ENCODE measurements at regions not wholly inside any gene's neighbourhood (a gene's known extent, or its start where the extent isn't known, plus 50 kb on each side); places are given as distances from the start of the nearest gene placed in this dataset.
"Not testable (repeated sequence)": the region's sequence is repeated elsewhere in the genome, so short reads cannot be mapped to it uniquely, and the experiment has no call there.

DNA sequence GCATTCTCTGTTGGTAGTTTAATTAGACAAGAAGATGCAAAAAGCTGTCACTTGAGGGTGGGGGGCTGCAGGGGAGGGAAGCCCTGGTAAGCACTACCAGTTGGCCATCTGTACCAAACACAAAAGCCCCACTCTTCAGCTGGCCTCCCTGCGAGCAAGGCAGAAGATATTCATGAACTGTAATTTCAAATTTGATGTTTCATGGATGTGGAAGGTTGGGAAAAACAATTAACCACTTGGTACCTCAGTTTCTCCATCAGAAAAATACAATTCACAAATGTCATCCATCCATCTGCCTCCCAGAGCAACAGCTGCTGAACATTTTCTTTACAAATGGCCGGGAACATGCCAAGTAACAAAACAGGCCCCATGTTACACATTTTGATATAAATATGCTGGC lies 265.3 kb downstream of the HNRNPD start:
- Mint-ChIP-seq H3K27me3 (ENCODE audit: low read depth) (peaks cover 12% of the 10 kb centered on the region), H3K4me3 (no peak overlapping the region), H3K9me3 (no peaks in the 10 kb centered on the region), H3K27ac (no peak overlapping the region), H3K4me1 (no peaks in the 10 kb centered on the region), H3K36me3 (no peaks in the 10 kb centered on the region)
- TF ChIP-seq, protein P1, sequence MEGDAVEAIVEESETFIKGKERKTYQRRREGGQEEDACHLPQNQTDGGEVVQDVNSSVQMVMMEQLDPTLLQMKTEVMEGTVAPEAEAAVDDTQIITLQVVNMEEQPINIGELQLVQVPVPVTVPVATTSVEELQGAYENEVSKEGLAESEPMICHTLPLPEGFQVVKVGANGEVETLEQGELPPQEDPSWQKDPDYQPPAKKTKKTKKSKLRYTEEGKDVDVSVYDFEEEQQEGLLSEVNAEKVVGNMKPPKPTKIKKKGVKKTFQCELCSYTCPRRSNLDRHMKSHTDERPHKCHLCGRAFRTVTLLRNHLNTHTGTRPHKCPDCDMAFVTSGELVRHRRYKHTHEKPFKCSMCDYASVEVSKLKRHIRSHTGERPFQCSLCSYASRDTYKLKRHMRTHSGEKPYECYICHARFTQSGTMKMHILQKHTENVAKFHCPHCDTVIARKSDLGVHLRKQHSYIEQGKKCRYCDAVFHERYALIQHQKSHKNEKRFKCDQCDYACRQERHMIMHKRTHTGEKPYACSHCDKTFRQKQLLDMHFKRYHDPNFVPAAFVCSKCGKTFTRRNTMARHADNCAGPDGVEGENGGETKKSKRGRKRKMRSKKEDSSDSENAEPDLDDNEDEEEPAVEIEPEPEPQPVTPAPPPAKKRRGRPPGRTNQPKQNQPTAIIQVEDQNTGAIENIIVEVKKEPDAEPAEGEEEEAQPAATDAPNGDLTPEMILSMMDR (IDR thresholded peaks at IDR 0.05; ENCODE audit: unreplicated experiment): no peak
- DNase-seq (ENCODE audit: low spot score in 2 of 2, unreplicated experiment in 2 of 2): no peak

DNA sequence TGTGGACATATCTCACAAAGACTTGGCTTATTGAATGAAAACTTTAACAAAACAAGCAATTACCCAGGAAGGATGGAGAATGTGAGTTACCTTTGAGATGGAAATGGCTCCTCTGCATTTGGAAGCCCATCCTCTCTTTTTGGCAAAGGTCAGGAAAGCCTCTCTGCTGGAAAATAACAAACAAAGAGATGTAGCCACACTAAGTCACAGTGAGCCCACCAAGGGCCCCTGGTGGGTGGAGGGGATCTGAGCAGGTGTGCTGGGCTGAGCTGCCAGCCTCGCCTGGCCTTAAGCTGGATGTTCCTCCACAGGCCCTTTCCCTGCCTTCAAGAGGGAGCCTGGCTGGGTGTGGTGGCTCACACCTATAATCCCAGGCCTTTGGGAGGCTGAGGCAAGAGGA lies 269.2 kb downstream of the HNRNPD start:
- no peak for DNase-seq (ENCODE audit: low spot score in 2 of 2, unreplicated experiment in 2 of 2)
- H3K4me1 Mint-ChIP-seq: no peaks in the 10 kb centered on the region
- H3K9me3 Mint-ChIP-seq: no peaks in the 10 kb centered on the region
- no peaks in the 10 kb centered on the region for H3K36me3 Mint-ChIP-seq
- TF ChIP-seq, protein P1 (IDR thresholded peaks at IDR 0.05; ENCODE audit: unreplicated experiment): no peak
- H3K27me3 Mint-ChIP-seq (ENCODE audit: low read depth): peaks cover 15% of the 10 kb centered on the region
- no peak overlapping the region for H3K4me3 Mint-ChIP-seq
- no peak overlapping the region for H3K27ac Mint-ChIP-seq

DNA sequence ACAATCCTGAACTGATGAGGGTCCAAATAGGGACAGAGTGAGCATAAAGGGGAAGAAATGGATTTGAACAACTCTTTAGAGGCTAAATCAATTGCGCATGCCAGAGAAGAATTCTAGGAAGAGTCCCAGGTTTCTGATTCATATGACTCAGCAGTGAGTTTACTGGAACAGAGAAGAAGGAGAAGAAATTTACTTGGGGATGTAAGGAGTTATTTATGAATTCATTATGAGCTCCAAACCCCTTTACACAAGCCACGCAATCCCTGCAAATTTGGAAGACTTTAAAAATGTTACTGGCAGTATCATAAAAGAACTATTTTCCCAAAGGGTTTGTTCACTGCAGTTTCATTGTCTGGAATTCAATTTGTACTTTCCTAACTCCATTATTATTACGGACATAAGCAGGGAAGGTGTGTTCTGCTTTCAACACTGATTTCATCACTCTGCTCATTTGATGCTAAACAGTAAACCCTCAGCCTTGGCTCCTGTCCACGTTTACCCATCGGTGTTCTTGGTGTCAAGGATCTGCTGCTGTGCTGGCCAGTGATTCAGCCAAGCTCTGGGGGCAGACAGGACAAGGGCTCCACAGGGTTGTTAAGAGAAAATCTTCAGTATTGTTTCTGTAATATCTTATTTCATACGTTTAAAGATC lies 273.7 kb downstream of the HNRNPD start:
- Mint-ChIP-seq H3K27me3 (ENCODE audit: low read depth) (peaks cover 12% of the 10 kb centered on the region), H3K4me1 (no peaks in the 10 kb centered on the region), H3K4me3 (no peak overlapping the region), H3K9me3 (no peaks in the 10 kb centered on the region), H3K36me3 (no peaks in the 10 kb centered on the region), H3K27ac (no peak overlapping the region)
- no peak for DNase-seq (ENCODE audit: low spot score in 2 of 2, unreplicated experiment in 2 of 2)
- TF ChIP-seq, protein P1 (IDR thresholded peaks at IDR 0.05; ENCODE audit: unreplicated experiment): no peak

DNA sequence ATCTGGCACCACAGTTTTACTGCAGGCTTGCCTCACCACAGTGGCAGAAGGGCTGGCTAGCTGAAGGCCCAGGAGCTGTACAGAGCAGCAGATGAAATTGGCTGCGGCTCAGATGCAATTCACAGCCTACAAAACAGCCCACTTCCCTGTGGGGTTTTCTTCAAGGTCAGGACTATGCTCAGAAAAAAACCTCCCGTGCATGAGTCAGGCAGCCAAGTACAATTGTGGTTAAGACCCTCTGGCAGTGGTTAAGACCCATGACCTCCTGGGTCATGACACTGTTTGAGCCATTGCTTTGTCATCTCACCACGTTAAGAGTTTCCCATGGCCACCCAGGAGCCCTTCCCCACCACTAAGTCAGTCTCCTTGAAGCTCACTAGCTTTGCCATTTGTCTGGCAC lies 276.3 kb downstream of the HNRNPD start:
- H3K27me3 Mint-ChIP-seq (ENCODE audit: low read depth): peaks cover 15% of the 10 kb centered on the region
- no peak for DNase-seq (ENCODE audit: low spot score in 2 of 2, unreplicated experiment in 2 of 2)
- no peaks in the 10 kb centered on the region for H3K4me1 Mint-ChIP-seq
- TF ChIP-seq, protein P1 (IDR thresholded peaks at IDR 0.05; ENCODE audit: unreplicated experiment): no peak
- H3K27ac Mint-ChIP-seq: no peak overlapping the region
- no peak overlapping the region for H3K4me3 Mint-ChIP-seq
- H3K36me3 Mint-ChIP-seq: no peaks in the 10 kb centered on the region
- H3K9me3 Mint-ChIP-seq: no peaks in the 10 kb centered on the region

DNA sequence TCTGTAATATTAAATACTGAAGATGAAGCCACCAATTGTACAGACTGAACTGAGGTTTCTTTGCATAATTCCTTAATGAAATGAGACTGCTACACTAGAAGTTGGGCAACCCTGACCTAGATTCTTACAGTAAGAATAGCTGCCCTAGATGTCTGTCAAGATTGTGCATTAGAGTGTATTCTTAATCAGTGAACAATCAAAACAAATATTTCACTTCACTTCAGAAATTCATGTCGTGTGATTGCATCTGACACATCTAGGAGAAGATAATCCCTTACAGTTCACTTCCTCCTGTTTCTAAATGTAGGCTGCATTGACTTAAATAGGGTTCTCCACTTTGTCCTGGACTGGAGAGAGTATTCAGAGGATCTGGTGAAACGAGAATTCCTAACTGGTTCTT lies 283.1 kb downstream of the HNRNPD start:
- no peak overlapping the region for H3K4me3 Mint-ChIP-seq
- no peak for DNase-seq (ENCODE audit: low spot score in 2 of 2, unreplicated experiment in 2 of 2)
- TF ChIP-seq, protein P1 (IDR thresholded peaks at IDR 0.05; ENCODE audit: unreplicated experiment): no peak
- no peaks in the 10 kb centered on the region for H3K9me3 Mint-ChIP-seq
- no peak overlapping the region for H3K27ac Mint-ChIP-seq
- H3K27me3 Mint-ChIP-seq (ENCODE audit: low read depth): peaks cover 3% of the 10 kb centered on the region
- no peaks in the 10 kb centered on the region for H3K36me3 Mint-ChIP-seq
- no peaks in the 10 kb centered on the region for H3K4me1 Mint-ChIP-seq

DNA sequence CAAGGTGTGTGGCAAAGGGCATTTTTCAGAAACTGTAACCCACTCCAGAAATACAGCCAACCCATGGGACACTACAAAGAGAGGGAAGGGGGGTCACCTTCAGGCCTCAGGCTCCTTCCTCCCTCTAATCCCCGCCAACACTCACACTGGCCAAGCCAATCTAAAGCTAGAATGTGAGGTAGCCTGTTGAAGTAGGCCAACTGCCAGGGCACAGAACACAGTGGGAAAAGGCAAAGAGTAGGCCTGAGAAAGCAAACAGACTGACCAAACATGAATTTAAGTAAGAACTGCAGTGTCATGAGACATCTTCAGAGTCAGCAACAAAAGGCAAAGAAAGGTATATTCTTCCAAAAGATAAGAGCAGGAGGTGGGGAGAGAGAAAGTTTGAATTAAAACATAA lies 289.0 kb downstream of the HNRNPD start:
- no peak overlapping the region for H3K4me3 Mint-ChIP-seq
- no peaks in the 10 kb centered on the region for H3K4me1 Mint-ChIP-seq
- H3K27ac Mint-ChIP-seq: no peak overlapping the region
- no peak for DNase-seq (ENCODE audit: low spot score in 2 of 2, unreplicated experiment in 2 of 2)
- H3K36me3 Mint-ChIP-seq: no peaks in the 10 kb centered on the region
- TF ChIP-seq, protein P1 (IDR thresholded peaks at IDR 0.05; ENCODE audit: unreplicated experiment): no peak
- no peaks in the 10 kb centered on the region for H3K9me3 Mint-ChIP-seq
- H3K27me3 Mint-ChIP-seq (ENCODE audit: low read depth): peaks cover 11% of the 10 kb centered on the region

DNA sequence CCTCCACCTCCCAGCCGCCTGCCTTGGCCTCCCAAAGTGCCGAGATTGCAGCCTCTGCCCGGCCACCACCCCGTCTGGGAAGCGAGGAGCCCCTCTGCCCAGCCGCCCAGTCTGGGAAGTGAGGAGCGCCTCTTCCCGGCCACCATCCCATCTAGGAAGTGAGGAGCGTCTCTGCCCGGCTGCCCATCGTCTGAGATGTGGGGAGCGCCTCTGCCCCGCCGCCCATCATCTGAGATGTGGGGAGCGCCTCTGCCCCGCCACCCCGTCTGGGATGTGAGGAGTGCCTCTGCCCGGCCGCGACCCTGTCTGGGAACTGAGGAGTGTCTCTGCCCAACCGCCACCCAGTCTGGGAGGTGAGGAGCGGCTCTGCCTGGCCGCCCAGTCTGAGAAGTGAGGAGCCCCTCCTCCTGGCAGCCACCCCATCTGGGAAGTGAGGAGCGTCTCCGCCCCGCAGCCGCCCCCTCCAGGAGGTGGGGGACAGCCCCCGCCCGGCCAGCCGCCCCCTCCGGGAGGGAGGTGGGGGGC lies 296.3 kb downstream of the HNRNPD start:
- not testable (repeated sequence) for H3K4me1 Mint-ChIP-seq; H3K9me3 Mint-ChIP-seq; H3K27ac Mint-ChIP-seq; H3K4me3 Mint-ChIP-seq; H3K36me3 Mint-ChIP-seq; DNase-seq (ENCODE audit: low spot score in 2 of 2, unreplicated experiment in 2 of 2)
- peaks cover 14% of the 10 kb centered on the region for H3K27me3 Mint-ChIP-seq (ENCODE audit: low read depth)
